ENCODE measurements at regions not wholly inside any gene's neighbourhood (a gene's known extent, or its start where the extent isn't known, plus 50 kb on each side); places are given as distances from the start of the nearest gene placed in this dataset.

DNA sequence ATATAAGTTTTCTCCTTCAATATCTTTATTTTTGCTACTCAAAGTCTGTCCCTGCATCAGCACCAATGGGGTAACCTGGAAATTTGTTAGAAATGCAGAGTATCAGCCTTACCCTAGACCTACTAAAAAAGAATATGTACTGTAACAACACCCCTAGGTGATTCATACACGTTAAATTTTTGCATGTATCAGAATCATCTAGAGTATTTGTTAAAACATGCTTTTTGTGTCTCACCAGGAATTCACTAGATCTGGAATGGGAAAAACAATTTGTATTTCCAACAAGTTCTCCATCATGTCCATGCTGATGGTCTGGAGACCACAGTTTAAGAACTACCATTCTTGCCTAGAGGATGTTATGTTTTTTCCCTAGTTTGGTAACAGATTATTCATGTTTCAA, 196.0 kb upstream of the EDNRA start:
- TF ChIP-seq EZH2 (IDR thresholded peaks at IDR 0.05) (no peak), POLR2AphosphoS5 (IDR thresholded peaks at IDR 0.05; ENCODE audit: borderline replicate concordance, low read depth, low read length) (no peak), FOXP2 (optimal IDR thresholded peaks at IDR 0.05; ENCODE audit: control extremely low read depth, extremely low read length, insufficient read depth) (no peak)
